GM12865 (cell line): ENCODE measurements at regions not wholly inside any gene's neighbourhood (a gene's known extent, or its start where the extent isn't known, plus 50 kb on each side); places are given as distances from the start of the nearest gene placed in this dataset.

Source experiments
- DNase-seq: peaks from one replicate; pipeline ENCODE4 v3.0.0; 2010; ENCODE audit warnings: low read depth
- H3K4me3 ChIP-seq: 2 replicates; pipeline ENCODE4 v1.5.1; 2011; ENCODE audit warnings: mild to moderate bottlenecking, low read depth, low read length, control low read depth
- TF ChIP-seq, protein P1 (sequence below): IDR thresholded peaks from 2 replicates; pipeline ENCODE4 v1.5.1; 2011; ENCODE audit warnings: low read length, control low read depth, low read depth, inconsistent platforms; ENCODE audit not compliant: insufficient read depth; ENCODE audit errors: missing control alignments

DNA sequence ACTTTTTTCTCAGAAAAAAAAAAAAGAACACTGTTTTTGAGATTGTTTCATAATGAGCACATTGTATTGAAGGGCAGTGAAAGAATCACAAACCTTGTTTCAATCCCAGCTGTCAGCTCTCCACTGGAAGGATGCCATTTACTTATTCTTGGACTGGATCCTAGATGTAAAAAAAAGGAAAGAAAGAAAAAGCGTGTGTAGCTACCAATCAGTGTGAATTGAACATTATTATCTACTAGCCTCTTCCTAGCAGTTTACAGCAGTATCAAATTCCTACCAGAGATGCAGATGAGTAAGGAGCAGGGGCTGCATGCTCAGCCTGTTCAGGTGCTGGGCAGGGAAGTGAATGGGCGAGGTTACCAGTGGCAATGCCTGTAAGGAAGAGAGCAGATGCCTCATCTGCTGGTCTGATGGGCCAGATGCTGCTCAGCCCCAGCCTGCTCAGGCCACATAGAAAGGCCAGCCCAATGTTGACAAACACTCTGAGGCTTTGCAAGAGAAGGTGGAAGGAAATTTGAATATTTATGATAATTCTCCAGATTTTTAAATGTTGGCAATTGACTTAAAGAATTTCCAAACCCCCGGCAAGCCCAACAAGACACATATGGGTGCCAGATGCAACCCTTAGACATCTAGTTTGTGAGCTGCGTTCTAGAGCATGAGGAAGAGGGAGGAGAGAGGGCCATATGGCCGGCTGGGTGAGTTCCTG, 189.5 kb downstream of the IBTK start:
- H3K4me3 ChIP-seq: no peak overlapping the region
- no peak for DNase-seq
- TF ChIP-seq, protein P1, sequence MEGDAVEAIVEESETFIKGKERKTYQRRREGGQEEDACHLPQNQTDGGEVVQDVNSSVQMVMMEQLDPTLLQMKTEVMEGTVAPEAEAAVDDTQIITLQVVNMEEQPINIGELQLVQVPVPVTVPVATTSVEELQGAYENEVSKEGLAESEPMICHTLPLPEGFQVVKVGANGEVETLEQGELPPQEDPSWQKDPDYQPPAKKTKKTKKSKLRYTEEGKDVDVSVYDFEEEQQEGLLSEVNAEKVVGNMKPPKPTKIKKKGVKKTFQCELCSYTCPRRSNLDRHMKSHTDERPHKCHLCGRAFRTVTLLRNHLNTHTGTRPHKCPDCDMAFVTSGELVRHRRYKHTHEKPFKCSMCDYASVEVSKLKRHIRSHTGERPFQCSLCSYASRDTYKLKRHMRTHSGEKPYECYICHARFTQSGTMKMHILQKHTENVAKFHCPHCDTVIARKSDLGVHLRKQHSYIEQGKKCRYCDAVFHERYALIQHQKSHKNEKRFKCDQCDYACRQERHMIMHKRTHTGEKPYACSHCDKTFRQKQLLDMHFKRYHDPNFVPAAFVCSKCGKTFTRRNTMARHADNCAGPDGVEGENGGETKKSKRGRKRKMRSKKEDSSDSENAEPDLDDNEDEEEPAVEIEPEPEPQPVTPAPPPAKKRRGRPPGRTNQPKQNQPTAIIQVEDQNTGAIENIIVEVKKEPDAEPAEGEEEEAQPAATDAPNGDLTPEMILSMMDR: no peak

GRCh38 chr6:82056567-82056966, 191.0 kb downstream of the IBTK start:
- TF ChIP-seq, protein P1: no peak
- DNase-seq: no peak
- no peak overlapping the region for H3K4me3 ChIP-seq

GRCh38 chr6:82045965-82046756, 201.4 kb downstream of the IBTK start:
- DNase-seq: no peak
- TF ChIP-seq, protein P1: no peak
- no peak overlapping the region for H3K4me3 ChIP-seq

DNA sequence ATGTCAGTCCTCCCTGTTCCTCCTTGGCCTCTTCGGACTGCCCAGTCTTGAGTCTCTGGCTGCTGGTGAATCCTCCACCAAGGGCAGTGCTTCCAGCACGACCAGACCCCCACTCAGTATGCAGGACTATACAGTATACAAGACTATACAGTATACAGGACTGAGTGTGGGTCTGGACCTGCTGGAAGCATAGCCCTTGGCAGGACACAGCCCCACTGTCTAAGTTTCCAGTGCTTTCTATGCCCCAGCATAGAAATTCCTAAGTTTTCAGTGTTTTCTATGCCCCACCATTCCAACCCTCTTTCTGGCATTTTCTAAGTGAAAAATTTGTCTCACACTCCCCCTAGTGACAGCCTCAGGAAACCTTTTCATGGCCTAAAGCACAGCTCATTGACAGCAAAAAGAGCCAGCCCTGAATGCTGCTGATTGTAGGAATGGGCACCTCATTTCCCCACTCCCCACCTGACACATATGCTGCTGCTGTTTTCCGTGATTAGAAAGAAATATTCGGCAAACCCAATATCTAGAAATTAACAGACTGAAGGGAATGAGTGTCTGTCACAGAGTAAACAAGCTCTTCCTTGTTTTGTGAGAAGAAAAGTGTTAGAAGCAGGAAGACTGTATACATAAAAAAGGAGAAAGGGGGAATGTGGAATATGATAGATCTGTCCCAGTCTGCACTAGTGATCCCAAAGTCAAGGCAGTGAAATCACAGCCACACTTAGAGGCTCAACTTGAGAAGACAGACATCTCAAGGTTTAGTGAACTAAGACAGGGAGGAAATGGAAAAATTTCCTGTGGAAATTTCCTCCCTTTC, 206.9 kb downstream of the IBTK start:
- peak; percentile 47 for DNase-seq
- H3K4me3 ChIP-seq: no peak overlapping the region
- TF ChIP-seq, protein P1: peak; percentile 72

- no peak overlapping the region for H3K4me3 ChIP-seq
- DNase-seq: no peak
- TF ChIP-seq, protein P1: no peak
These were observed 208.9 kb downstream of the IBTK start for GRCh38 chr6:82038631-82039030.

- no peak for DNase-seq
- TF ChIP-seq, protein P1: no peak
- no peak overlapping the region for H3K4me3 ChIP-seq
These were observed 212.0 kb downstream of the IBTK start for GRCh38 chr6:82035526-82035925.
